ENCODE measurements at regions not wholly inside any gene's neighbourhood (a gene's known extent, or its start where the extent isn't known, plus 50 kb on each side); places are given as distances from the start of the nearest gene placed in this dataset.

DNA sequence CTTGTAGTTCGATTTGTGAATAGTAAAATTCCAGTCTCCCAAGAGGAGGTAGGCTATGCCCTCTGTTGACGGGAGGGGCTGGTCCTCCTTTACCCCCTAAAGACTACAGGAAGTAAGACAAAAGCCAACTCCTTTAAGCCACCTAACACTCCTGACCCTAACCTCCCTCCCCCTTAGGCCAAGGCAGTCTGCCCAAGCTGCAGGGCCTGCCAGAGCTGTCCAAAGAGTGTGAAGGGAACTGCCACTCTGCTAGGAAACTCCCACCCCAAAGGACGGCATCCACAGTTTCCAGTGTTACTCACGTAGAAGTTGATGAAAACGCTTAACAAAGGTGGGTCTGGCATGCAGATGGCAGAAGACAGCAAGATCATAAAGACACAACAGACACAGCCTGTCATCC, 803.2 kb downstream of the PLA2G4A start:
- no peak overlapping the region for H3K27ac Mint-ChIP-seq
- Histone ChIP-seq H3K27ac (ENCODE audit: low read depth) (no peak overlapping the region), H3K4me3 (no peak overlapping the region), H3K4me2 (no peak overlapping the region), H2AFZ (peak overlapping the region; percentile 16; the same call in 1 of the 2 replicates), H3K36me3 (ENCODE audit: insufficient read depth) (peaks cover 16% of the 10 kb centered on the region), H4K20me1 (replicated peaks; ENCODE audit: insufficient read depth) (no peaks in the 10 kb centered on the region), H3K4me1 (ENCODE audit: insufficient read depth) (no peaks in the 10 kb centered on the region), H3K27me3 (ENCODE audit: insufficient read depth) (no peaks in the 10 kb centered on the region), H3K9me2 (ENCODE audit: insufficient read depth) (peaks cover 3% of the 10 kb centered on the region; the same call in 1 of the 2 replicates), H3K79me2 (replicated peaks; ENCODE audit: insufficient read depth) (no peaks in the 10 kb centered on the region), H3F3A (replicated peaks; ENCODE audit: low read depth) (no peaks in the 10 kb centered on the region)
- ATAC-seq (no peak), DNase-seq (ENCODE audit: low spot score) (no peak)
- H3K4me1 Mint-ChIP-seq = no peaks in the 10 kb centered on the region; the same call in 2 of the 3 replicates
- peaks cover 62% of the 10 kb centered on the region for H3K36me3 Mint-ChIP-seq (ENCODE audit: low read depth)
- H3K4me3 Mint-ChIP-seq = no peak overlapping the region
- TF ChIP-seq STAT1 (IDR thresholded peaks at IDR 0.05; ENCODE audit: unreplicated experiment) (no peak), POLR2AphosphoS5 (IDR thresholded peaks at IDR 0.05; ENCODE audit: low read depth) (no peak), ZNF331 (CRISPR knock-in tag; IDR thresholded peaks at IDR 0.05; ENCODE audit: low read depth) (no peak), ZNF114 (CRISPR knock-in tag; IDR thresholded peaks at IDR 0.05) (no peak), EZH2 (IDR thresholded peaks at IDR 0.05; ENCODE audit: low read depth, unreplicated experiment) (no peak), CREB1 (CRISPR knock-in tag; IDR thresholded peaks at IDR 0.05; ENCODE audit: low read depth) (no peak), JUNB (IDR thresholded peaks at IDR 0.05; ENCODE audit: unreplicated experiment) (no peak), EZH2phosphoT487 (IDR thresholded peaks at IDR 0.05; ENCODE audit: unreplicated experiment) (no peak), NANOG (IDR thresholded peaks at IDR 0.05; ENCODE audit: borderline replicate concordance) (no peak)
- TF ChIP-seq, protein P1, sequence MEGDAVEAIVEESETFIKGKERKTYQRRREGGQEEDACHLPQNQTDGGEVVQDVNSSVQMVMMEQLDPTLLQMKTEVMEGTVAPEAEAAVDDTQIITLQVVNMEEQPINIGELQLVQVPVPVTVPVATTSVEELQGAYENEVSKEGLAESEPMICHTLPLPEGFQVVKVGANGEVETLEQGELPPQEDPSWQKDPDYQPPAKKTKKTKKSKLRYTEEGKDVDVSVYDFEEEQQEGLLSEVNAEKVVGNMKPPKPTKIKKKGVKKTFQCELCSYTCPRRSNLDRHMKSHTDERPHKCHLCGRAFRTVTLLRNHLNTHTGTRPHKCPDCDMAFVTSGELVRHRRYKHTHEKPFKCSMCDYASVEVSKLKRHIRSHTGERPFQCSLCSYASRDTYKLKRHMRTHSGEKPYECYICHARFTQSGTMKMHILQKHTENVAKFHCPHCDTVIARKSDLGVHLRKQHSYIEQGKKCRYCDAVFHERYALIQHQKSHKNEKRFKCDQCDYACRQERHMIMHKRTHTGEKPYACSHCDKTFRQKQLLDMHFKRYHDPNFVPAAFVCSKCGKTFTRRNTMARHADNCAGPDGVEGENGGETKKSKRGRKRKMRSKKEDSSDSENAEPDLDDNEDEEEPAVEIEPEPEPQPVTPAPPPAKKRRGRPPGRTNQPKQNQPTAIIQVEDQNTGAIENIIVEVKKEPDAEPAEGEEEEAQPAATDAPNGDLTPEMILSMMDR (conservative IDR thresholded peaks at IDR 0.05; ENCODE audit: low read depth in 2 of 2) = no peak
- TF ChIP-seq, protein P2, sequence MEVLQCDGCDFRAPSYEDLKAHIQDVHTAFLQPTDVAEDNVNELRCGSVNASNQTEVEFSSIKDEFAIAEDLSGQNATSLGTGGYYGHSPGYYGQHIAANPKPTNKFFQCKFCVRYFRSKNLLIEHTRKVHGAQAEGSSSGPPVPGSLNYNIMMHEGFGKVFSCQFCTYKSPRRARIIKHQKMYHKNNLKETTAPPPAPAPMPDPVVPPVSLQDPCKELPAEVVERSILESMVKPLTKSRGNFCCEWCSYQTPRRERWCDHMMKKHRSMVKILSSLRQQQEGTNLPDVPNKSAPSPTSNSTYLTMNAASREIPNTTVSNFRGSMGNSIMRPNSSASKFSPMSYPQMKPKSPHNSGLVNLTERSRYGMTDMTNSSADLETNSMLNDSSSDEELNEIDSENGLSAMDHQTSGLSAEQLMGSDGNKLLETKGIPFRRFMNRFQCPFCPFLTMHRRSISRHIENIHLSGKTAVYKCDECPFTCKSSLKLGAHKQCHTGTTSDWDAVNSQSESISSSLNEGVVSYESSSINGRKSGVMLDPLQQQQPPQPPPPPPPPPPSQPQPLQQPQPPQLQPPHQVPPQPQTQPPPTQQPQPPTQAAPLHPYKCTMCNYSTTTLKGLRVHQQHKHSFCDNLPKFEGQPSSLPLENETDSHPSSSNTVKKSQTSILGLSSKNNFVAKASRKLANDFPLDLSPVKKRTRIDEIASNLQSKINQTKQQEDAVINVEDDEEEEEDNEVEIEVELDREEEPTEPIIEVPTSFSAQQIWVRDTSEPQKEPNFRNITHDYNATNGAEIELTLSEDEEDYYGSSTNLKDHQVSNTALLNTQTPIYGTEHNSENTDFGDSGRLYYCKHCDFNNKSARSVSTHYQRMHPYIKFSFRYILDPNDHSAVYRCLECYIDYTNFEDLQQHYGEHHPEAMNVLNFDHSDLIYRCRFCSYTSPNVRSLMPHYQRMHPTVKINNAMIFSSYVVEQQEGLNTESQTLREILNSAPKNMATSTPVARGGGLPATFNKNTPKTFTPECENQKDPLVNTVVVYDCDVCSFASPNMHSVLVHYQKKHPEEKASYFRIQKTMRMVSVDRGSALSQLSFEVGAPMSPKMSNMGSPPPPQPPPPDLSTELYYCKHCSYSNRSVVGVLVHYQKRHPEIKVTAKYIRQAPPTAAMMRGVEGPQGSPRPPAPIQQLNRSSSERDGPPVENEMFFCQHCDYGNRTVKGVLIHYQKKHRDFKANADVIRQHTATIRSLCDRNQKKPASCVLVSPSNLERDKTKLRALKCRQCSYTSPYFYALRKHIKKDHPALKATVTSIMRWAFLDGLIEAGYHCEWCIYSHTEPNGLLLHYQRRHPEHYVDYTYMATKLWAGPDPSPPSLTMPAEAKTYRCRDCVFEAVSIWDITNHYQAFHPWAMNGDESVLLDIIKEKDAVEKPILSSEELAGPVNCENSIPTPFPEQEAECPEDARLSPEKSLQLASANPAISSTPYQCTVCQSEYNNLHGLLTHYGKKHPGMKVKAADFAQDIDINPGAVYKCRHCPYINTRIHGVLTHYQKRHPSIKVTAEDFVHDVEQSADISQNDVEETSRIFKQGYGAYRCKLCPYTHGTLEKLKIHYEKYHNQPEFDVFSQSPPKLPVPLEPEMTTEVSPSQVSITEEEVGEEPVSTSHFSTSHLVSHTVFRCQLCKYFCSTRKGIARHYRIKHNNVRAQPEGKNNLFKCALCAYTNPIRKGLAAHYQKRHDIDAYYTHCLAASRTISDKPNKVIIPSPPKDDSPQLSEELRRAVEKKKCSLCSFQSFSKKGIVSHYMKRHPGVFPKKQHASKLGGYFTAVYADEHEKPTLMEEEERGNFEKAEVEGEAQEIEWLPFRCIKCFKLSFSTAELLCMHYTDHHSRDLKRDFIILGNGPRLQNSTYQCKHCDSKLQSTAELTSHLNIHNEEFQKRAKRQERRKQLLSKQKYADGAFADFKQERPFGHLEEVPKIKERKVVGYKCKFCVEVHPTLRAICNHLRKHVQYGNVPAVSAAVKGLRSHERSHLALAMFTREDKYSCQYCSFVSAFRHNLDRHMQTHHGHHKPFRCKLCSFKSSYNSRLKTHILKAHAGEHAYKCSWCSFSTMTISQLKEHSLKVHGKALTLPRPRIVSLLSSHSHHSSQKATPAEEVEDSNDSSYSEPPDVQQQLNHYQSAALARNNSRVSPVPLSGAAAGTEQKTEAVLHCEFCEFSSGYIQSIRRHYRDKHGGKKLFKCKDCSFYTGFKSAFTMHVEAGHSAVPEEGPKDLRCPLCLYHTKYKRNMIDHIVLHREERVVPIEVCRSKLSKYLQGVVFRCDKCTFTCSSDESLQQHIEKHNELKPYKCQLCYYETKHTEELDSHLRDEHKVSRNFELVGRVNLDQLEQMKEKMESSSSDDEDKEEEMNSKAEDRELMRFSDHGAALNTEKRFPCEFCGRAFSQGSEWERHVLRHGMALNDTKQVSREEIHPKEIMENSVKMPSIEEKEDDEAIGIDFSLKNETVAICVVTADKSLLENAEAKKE (CRISPR knock-in tag; IDR thresholded peaks at IDR 0.05) = no peak
- TF ChIP-seq, protein P3, sequence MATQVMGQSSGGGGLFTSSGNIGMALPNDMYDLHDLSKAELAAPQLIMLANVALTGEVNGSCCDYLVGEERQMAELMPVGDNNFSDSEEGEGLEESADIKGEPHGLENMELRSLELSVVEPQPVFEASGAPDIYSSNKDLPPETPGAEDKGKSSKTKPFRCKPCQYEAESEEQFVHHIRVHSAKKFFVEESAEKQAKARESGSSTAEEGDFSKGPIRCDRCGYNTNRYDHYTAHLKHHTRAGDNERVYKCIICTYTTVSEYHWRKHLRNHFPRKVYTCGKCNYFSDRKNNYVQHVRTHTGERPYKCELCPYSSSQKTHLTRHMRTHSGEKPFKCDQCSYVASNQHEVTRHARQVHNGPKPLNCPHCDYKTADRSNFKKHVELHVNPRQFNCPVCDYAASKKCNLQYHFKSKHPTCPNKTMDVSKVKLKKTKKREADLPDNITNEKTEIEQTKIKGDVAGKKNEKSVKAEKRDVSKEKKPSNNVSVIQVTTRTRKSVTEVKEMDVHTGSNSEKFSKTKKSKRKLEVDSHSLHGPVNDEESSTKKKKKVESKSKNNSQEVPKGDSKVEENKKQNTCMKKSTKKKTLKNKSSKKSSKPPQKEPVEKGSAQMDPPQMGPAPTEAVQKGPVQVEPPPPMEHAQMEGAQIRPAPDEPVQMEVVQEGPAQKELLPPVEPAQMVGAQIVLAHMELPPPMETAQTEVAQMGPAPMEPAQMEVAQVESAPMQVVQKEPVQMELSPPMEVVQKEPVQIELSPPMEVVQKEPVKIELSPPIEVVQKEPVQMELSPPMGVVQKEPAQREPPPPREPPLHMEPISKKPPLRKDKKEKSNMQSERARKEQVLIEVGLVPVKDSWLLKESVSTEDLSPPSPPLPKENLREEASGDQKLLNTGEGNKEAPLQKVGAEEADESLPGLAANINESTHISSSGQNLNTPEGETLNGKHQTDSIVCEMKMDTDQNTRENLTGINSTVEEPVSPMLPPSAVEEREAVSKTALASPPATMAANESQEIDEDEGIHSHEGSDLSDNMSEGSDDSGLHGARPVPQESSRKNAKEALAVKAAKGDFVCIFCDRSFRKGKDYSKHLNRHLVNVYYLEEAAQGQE (IDR thresholded peaks at IDR 0.05; ENCODE audit: unreplicated experiment) = no peak
- TF ChIP-seq, protein P4, sequence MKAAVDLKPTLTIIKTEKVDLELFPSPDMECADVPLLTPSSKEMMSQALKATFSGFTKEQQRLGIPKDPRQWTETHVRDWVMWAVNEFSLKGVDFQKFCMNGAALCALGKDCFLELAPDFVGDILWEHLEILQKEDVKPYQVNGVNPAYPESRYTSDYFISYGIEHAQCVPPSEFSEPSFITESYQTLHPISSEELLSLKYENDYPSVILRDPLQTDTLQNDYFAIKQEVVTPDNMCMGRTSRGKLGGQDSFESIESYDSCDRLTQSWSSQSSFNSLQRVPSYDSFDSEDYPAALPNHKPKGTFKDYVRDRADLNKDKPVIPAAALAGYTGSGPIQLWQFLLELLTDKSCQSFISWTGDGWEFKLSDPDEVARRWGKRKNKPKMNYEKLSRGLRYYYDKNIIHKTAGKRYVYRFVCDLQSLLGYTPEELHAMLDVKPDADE (IDR thresholded peaks at IDR 0.05) = no peak
- H3K27me3 Mint-ChIP-seq (ENCODE audit: insufficient read depth, low read depth, poor library complexity) = peaks cover 11% of the 10 kb centered on the region
- H3K9me3 Mint-ChIP-seq = peaks cover 41% of the 10 kb centered on the region

Data from GM23338 (cell line).